Stimulated activated CD4-positive, alpha-beta T cell treated with anti-CD3 and anti-CD28 coated beads, Interleukin-4, amount 100 ng/mL, for 1 hour (primary cell): ENCODE measurements at regions not wholly inside any gene's neighbourhood (a gene's known extent, or its start where the extent isn't known, plus 50 kb on each side); places are given as distances from the start of the nearest gene placed in this dataset.

Experiments
- DNase-seq: peaks from one replicate; pipeline ENCODE4 v3.0.0-alpha.2; 2020

- no peak for DNase-seq
Measured at GRCh38 chr15:38895326-38896255, 331.0 kb upstream of the RASGRP1 start.

- DNase-seq = no peak
Measured at GRCh38 chr15:38896647-38897046, 332.0 kb upstream of the RASGRP1 start.

GRCh38 chr15:38897551-38897950 is 332.9 kb upstream of the RASGRP1 start:
- no peak for DNase-seq

GRCh38 chr15:38898236-38898635 is 333.6 kb upstream of the RASGRP1 start:
- no peak for DNase-seq

- DNase-seq = no peak
Measured at GRCh38 chr15:38899300-38899699, 334.7 kb upstream of the RASGRP1 start.

- DNase-seq = no peak
Measured at GRCh38 chr15:38904298-38904697, 339.7 kb upstream of the RASGRP1 start.

GRCh38 chr15:38905632-38906031 is 341.0 kb upstream of the RASGRP1 start:
- no peak for DNase-seq

- DNase-seq = no peak
Measured at GRCh38 chr15:38920966-38921365, 356.4 kb upstream of the RASGRP1 start.

GRCh38 chr15:38921471-38921870 is 356.9 kb upstream of the RASGRP1 start:
- no peak for DNase-seq

- DNase-seq = no peak
Measured at GRCh38 chr15:38928431-38928830, 363.8 kb upstream of the RASGRP1 start.

GRCh38 chr15:38930851-38931572 is 366.4 kb upstream of the RASGRP1 start:
- no peak for DNase-seq

GRCh38 chr15:38941399-38941953 is 376.9 kb upstream of the RASGRP1 start:
- DNase-seq = no peak

GRCh38 chr15:38944536-38944935 is 379.9 kb upstream of the RASGRP1 start:
- no peak for DNase-seq

- DNase-seq = no peak
Measured at GRCh38 chr15:38945551-38946298, 381.1 kb upstream of the RASGRP1 start.

GRCh38 chr15:38954090-38954489 is 389.5 kb upstream of the RASGRP1 start:
- DNase-seq = no peak

- no peak for DNase-seq
Measured at GRCh38 chr15:38961456-38961855, 396.8 kb upstream of the RASGRP1 start.

- no peak for DNase-seq
Measured at GRCh38 chr15:38961931-38962330, 397.3 kb upstream of the RASGRP1 start.

- no peak for DNase-seq
Measured at GRCh38 chr15:38972831-38973230, 408.2 kb upstream of the RASGRP1 start.

GRCh38 chr15:38975282-38975990 is 410.8 kb upstream of the RASGRP1 start:
- DNase-seq = no peak

GRCh38 chr15:38991126-38991525 is 426.5 kb upstream of the RASGRP1 start:
- no peak for DNase-seq

GRCh38 chr15:38991701-38992100 is 427.1 kb upstream of the RASGRP1 start:
- no peak for DNase-seq

GRCh38 chr15:38992506-38992905 is 427.9 kb upstream of the RASGRP1 start:
- no peak for DNase-seq
